ENCODE measurements at regions not wholly inside any gene's neighbourhood (a gene's known extent, or its start where the extent isn't known, plus 50 kb on each side); places are given as distances from the start of the nearest gene placed in this dataset.

DNA sequence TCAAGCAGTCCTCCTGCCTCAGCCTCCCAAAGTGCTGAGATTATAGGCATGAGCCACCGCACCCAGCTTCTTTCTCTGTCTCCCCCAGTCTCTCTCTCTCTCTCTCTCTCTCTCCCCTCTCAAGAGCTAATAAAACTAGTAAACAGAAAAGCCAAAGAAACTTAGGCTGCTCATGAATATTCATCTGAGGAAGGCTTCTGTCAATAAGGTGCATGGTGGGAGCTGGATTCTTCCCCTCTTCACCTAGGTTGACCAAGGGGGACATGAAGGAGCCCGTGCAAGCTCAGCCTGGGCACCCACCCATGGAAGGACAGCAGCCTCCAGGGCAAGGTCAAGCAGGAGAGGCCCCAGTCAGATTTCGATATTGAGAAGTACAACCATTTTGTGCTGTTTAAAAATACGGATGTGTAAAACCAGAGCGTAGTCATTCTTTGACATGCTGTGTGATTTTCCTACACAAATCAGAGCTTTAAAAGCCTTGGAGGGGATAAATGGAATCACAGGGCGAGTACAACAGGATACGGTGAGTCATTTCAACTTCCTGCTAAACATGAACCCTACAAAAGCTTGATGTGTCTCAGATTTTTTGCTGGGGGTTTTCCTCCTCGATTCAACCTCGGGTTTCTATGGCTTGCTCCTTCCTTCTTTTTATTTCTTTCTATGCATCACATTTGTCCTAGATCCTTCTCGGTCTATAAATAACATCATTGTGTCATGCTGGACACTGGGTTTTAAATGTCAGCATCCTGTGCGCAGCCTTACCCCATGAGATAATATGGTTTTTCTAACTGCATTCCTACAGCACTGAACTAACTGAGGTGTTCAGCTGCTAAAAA lies 368.9 kb upstream of the JARID2 start:
- no peak overlapping the region for H3K4me3 Mint-ChIP-seq
- Histone ChIP-seq H3K79me2 (replicated peaks; ENCODE audit: insufficient read depth) (0 out of 2 replicates have a peak, but pooled peaks cover 5% of the 10 kb centered on the region), H3F3A (replicated peaks; ENCODE audit: low read depth) (no peaks in the 10 kb centered on the region; the same call in 1 of the 2 replicates), H3K4me3 (no peak overlapping the region), H3K27me3 (ENCODE audit: insufficient read depth) (no peaks in the 10 kb centered on the region), H4K20me1 (replicated peaks; ENCODE audit: insufficient read depth) (no peaks in the 10 kb centered on the region), H3K27ac (ENCODE audit: low read depth) (no peak overlapping the region), H3K4me1 (ENCODE audit: insufficient read depth) (peaks cover 22% of the 10 kb centered on the region), H2AFZ (no peak overlapping the region), H3K4me2 (0 out of 2 replicates have a peak overlapping the region, but pooled peaks have one; percentile 41), H3K36me3 (ENCODE audit: insufficient read depth) (no peaks in the 10 kb centered on the region), H3K9me2 (ENCODE audit: insufficient read depth) (no peaks in the 10 kb centered on the region)
- H3K36me3 Mint-ChIP-seq (ENCODE audit: low read depth): no peaks in the 10 kb centered on the region; the same call in 2 of the 3 replicates
- ATAC-seq (no peak), DNase-seq (ENCODE audit: low spot score) (no peak)
- H3K9me3 Mint-ChIP-seq: no peaks in the 10 kb centered on the region
- peaks cover 7% of the 10 kb centered on the region for H3K27me3 Mint-ChIP-seq (ENCODE audit: insufficient read depth, low read depth, poor library complexity)
- H3K27ac Mint-ChIP-seq: 0 out of 2 replicates have a peak overlapping the region, but pooled peaks have one; percentile 17
- H3K4me1 Mint-ChIP-seq: peaks cover 54% of the 10 kb centered on the region
- TF ChIP-seq NANOG (IDR thresholded peaks at IDR 0.05; ENCODE audit: borderline replicate concordance) (no peak), CREB1 (CRISPR knock-in tag; IDR thresholded peaks at IDR 0.05; ENCODE audit: low read depth) (no peak), ETS1 (IDR thresholded peaks at IDR 0.05) (no peak), ZNF331 (CRISPR knock-in tag; IDR thresholded peaks at IDR 0.05; ENCODE audit: low read depth) (no peak), STAT1 (IDR thresholded peaks at IDR 0.05; ENCODE audit: unreplicated experiment) (no peak), EZH2phosphoT487 (IDR thresholded peaks at IDR 0.05; ENCODE audit: unreplicated experiment) (no peak), POLR2AphosphoS5 (IDR thresholded peaks at IDR 0.05; ENCODE audit: low read depth) (no peak), REST (IDR thresholded peaks at IDR 0.05; ENCODE audit: unreplicated experiment) (no peak), ZNF114 (CRISPR knock-in tag; IDR thresholded peaks at IDR 0.05) (no peak), EZH2 (IDR thresholded peaks at IDR 0.05; ENCODE audit: low read depth, unreplicated experiment) (no peak), JUNB (IDR thresholded peaks at IDR 0.05; ENCODE audit: unreplicated experiment) (no peak)
- TF ChIP-seq, protein P1, sequence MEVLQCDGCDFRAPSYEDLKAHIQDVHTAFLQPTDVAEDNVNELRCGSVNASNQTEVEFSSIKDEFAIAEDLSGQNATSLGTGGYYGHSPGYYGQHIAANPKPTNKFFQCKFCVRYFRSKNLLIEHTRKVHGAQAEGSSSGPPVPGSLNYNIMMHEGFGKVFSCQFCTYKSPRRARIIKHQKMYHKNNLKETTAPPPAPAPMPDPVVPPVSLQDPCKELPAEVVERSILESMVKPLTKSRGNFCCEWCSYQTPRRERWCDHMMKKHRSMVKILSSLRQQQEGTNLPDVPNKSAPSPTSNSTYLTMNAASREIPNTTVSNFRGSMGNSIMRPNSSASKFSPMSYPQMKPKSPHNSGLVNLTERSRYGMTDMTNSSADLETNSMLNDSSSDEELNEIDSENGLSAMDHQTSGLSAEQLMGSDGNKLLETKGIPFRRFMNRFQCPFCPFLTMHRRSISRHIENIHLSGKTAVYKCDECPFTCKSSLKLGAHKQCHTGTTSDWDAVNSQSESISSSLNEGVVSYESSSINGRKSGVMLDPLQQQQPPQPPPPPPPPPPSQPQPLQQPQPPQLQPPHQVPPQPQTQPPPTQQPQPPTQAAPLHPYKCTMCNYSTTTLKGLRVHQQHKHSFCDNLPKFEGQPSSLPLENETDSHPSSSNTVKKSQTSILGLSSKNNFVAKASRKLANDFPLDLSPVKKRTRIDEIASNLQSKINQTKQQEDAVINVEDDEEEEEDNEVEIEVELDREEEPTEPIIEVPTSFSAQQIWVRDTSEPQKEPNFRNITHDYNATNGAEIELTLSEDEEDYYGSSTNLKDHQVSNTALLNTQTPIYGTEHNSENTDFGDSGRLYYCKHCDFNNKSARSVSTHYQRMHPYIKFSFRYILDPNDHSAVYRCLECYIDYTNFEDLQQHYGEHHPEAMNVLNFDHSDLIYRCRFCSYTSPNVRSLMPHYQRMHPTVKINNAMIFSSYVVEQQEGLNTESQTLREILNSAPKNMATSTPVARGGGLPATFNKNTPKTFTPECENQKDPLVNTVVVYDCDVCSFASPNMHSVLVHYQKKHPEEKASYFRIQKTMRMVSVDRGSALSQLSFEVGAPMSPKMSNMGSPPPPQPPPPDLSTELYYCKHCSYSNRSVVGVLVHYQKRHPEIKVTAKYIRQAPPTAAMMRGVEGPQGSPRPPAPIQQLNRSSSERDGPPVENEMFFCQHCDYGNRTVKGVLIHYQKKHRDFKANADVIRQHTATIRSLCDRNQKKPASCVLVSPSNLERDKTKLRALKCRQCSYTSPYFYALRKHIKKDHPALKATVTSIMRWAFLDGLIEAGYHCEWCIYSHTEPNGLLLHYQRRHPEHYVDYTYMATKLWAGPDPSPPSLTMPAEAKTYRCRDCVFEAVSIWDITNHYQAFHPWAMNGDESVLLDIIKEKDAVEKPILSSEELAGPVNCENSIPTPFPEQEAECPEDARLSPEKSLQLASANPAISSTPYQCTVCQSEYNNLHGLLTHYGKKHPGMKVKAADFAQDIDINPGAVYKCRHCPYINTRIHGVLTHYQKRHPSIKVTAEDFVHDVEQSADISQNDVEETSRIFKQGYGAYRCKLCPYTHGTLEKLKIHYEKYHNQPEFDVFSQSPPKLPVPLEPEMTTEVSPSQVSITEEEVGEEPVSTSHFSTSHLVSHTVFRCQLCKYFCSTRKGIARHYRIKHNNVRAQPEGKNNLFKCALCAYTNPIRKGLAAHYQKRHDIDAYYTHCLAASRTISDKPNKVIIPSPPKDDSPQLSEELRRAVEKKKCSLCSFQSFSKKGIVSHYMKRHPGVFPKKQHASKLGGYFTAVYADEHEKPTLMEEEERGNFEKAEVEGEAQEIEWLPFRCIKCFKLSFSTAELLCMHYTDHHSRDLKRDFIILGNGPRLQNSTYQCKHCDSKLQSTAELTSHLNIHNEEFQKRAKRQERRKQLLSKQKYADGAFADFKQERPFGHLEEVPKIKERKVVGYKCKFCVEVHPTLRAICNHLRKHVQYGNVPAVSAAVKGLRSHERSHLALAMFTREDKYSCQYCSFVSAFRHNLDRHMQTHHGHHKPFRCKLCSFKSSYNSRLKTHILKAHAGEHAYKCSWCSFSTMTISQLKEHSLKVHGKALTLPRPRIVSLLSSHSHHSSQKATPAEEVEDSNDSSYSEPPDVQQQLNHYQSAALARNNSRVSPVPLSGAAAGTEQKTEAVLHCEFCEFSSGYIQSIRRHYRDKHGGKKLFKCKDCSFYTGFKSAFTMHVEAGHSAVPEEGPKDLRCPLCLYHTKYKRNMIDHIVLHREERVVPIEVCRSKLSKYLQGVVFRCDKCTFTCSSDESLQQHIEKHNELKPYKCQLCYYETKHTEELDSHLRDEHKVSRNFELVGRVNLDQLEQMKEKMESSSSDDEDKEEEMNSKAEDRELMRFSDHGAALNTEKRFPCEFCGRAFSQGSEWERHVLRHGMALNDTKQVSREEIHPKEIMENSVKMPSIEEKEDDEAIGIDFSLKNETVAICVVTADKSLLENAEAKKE (CRISPR knock-in tag; IDR thresholded peaks at IDR 0.05): no peak
- TF ChIP-seq, protein P2, sequence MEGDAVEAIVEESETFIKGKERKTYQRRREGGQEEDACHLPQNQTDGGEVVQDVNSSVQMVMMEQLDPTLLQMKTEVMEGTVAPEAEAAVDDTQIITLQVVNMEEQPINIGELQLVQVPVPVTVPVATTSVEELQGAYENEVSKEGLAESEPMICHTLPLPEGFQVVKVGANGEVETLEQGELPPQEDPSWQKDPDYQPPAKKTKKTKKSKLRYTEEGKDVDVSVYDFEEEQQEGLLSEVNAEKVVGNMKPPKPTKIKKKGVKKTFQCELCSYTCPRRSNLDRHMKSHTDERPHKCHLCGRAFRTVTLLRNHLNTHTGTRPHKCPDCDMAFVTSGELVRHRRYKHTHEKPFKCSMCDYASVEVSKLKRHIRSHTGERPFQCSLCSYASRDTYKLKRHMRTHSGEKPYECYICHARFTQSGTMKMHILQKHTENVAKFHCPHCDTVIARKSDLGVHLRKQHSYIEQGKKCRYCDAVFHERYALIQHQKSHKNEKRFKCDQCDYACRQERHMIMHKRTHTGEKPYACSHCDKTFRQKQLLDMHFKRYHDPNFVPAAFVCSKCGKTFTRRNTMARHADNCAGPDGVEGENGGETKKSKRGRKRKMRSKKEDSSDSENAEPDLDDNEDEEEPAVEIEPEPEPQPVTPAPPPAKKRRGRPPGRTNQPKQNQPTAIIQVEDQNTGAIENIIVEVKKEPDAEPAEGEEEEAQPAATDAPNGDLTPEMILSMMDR (conservative IDR thresholded peaks at IDR 0.05; ENCODE audit: low read depth in 2 of 2): no peak
